Esophagus mucosa (tissue), 1 donor: ENCODE measurements at regions not wholly inside any gene's neighbourhood (a gene's known extent, or its start where the extent isn't known, plus 50 kb on each side); places are given as distances from the start of the nearest gene placed in this dataset.
"Not testable (repeated sequence)": the region's sequence is repeated elsewhere in the genome, so short reads cannot be mapped to it uniquely, and the experiment has no call there.

Experiments
- ATAC-seq: fragments of 200-7000 bp; cut with Tn5 transposase; one replicate; pipeline ENCODE4 v1.9.1; 2020
- donor health status: DM: yes; HTN: yes; CAD: no.

GRCh38 chrX:46298821-46299220 is 246.4 kb downstream of the ZNF674 start:
- no peak for ATAC-seq

DNA sequence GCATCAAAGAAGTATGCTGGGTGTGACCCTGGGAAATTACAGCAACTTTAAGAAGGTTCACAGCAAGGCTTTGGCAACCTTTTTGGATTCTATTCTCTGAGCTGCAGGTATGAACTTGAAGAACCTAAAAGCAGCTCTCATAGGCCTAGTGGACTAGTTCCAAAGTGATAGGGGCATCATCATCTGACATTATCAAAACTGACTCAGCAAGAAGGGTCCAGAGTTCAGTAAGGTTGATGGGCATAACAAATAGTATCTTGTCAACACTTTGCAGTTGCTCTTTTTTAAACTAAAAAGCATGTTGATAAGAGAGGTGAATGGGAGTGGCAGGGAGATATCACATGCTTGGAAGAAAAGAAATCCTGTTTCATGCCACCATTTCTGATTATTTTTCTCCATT is 249.3 kb downstream of the ZNF674 start:
- ATAC-seq, result peak; percentile 35

DNA sequence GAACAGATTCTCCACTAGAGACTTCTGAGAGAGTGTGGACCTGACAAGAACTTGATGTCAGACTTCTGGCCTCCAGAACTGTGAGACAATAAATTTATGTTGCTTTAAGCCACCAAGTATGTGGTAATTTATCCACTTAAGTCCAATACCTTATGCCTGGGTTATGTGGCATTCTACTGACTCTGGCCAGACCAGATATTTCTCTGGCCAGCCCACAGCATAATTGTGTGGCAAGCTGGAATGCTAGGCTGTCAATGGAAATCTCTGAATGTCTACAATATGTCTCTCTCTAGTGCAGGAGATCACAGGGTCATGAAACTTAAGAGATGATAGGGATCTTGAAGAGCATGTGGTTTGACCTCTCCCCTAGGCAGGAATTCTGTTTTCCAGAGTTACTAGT is 251.0 kb downstream of the ZNF674 start:
- ATAC-seq, result no peak

DNA sequence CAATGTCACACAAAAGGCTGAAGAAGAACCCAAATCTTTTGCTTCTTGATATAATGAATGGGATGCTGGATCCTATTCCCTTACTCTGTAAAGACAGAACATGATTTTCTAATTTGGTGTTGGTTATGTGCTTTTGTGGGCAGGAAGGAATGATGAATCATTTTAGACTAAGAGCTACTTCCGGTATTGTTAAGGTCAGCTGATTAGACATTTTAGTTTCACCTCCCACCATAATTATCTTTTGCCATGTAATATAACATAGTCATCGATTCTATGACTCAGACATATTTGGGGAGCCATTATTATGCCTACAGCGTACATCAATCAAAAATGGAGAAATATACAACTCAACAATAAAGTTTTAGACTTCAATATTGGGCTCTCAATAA is 265.3 kb downstream of the ZNF674 start:
- no peak for ATAC-seq

GRCh38 chrX:46279214-46279924 is 265.9 kb downstream of the ZNF674 start:
- no peak for ATAC-seq

DNA sequence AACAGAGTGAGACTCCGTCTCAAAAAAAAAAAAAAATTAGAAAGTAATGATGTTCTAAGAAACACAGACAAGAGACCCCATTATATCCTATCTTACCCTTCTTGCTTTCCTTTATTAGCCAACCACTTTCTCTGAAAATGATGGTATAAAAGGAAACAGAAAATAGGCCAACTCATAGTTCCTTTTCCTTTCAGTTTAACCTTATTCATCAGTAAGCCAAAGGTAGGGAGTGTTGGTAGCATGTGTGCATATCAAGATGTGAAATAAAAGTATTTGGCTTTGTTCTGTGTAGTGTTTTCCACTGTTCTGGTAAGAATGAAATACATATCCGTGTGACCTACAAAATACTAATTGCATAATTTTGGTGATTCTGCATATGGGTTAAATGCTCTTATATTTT is 266.6 kb downstream of the ZNF674 start:
- ATAC-seq, result no peak

- peak; percentile 83 for ATAC-seq
Observed at GRCh38 chrX:46268412-46268811, 276.8 kb downstream of the ZNF674 start.

GRCh38 chrX:46263494-46263893 is 281.7 kb downstream of the ZNF674 start:
- ATAC-seq, result no peak

DNA sequence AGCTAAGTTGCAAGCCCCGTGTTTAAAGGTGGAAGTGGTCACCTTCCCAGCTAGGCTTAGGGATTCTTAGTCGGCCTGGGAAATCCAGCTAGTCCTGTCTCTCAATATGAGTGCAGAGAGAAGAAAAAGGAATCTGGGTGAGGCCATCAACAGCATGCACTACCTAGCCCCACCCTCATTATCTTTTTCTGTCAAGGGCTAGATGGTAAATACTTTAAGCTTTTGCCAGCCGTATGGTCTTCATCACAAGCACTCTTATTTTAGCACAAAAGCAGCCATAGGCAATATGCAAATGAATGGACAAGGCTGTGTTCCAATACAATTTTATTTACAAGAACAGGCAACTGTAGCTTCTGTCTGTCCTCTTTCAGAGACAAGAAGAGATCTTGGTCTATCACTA is 282.9 kb downstream of the ZNF674 start:
- ATAC-seq, result peak; percentile 44

DNA sequence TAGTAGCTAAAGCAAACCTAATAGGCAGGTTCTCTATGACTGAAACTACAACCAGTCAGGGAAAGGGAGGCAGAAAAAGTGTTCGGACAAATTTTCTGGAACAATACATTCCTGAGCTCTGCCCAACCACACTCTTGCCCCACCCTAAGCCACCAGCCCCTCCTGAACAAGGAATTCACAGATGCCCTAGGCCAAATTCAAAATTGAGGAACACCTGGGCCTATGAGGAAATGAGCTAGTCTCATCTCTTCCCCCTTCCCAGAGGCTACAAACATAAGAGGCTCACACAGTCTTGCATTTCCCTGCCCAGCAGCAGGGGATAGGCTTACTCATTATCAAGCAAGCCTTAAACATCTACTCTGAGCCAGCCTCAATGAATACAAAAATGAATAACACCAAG is 284.7 kb downstream of the ZNF674 start:
- peak; percentile 94 for ATAC-seq

- no peak for ATAC-seq
Observed at GRCh38 chrX:46258356-46258755, 286.9 kb downstream of the ZNF674 start.

- ATAC-seq, result no peak
Observed at GRCh38 chrX:46257451-46257879, 287.8 kb downstream of the ZNF674 start.

DNA sequence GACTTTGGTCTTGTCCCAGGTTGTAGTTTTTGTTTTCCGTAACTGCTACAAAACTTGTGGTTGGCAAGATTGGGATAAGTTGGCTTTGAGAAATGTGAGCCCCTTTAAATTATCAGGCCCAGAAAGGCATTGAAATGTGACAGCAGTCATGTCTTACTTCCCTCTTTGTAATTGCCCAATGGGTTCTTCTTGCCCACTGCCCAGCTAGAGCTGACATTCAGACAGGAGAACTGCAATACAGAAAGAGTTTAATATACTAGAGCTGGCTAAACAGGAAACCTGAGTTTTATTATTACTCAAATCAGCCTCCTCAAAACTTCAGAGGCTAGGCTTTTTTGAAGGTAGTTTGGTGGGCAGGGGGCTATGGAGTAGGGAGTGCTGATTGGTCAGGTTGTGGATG is 288.3 kb downstream of the ZNF674 start:
- no peak for ATAC-seq

DNA sequence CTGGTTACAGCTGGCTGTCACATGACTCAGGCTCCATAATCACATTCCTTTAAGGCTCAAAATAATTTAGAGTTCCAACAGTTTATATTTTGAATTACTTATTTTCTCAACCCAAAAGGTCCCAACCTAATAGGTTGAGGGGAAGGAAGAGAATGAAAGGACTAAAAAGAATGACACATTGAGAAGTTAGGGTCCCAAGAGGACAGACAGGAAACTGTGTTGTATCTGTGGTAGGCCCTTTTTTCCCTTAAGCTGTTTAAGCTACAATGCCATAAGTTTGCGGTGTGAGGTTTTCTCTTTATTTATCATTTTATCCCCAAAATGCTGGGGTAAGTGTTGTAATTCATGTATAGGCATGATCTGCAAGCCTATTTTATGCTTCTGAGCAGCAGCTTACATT is 290.2 kb downstream of the ZNF674 start:
- no peak for ATAC-seq

DNA sequence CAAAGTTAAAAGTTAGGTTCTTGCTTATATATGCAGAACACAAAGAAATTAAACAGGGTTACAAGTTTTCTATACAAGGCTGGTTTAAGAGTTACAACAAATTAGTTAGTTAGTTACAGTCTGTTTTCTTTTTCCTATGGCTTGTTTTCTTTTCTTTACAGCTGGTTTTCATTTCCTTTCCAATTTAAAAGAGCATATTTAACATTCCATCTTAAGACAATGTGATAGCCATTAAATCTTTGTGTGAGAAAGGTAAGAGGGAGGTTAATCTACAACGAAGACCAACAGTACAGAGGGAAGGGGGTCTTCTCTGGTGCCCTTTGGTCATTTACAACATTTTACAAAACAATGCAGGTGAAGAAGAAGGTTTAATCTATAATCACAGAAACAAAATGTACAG is 290.6 kb downstream of the ZNF674 start:
- ATAC-seq, result no peak

DNA sequence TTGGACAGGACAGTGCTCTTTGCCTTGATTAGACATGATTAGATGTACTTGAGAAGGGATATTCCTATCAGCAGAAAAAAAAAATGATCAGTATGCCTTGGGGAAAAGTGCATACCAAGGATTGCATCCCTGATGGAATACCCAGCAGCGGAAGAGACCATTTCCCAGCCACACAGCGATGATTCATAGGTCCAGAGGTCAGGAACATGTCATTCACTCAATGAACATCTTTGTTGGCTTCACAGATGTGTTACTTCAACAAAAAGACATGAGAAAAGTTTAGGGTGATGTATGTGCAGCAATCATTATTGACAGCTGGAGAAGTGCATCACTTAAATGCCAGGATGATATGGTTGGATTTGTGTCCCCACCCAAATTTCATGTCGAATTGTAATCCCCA is 293.5 kb downstream of the ZNF674 start:
- ATAC-seq, result no peak

GRCh38 chrX:46250151-46250550 is 295.1 kb downstream of the ZNF674 start:
- no peak for ATAC-seq

- no peak for ATAC-seq
Observed at GRCh38 chrX:46247456-46247855, 297.8 kb downstream of the ZNF674 start.

GRCh38 chrX:46244451-46244850 is 300.8 kb downstream of the ZNF674 start:
- ATAC-seq, result no peak

DNA sequence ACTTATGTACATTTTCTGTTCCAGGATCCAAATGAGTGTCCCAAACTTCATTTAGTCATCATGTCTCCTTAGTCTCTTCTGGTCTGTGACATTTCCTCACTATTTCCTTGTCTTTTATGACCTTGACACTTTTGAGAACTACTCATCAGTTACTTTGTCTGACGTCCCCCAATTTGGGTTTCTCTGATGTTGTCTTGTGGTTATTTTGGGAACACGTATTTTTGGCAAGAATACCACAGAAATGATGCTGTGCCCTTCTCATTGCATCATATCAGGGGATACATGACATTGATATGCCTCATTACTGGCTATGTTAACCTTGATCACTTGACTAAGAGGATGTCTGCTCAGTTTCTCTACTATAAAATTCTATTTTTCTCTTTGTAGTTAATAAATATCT is 308.8 kb downstream of the ZNF674 start:
- no peak for ATAC-seq

GRCh38 chrX:46235778-46236177 is 309.4 kb downstream of the ZNF674 start:
- ATAC-seq, result peak; percentile 81

DNA sequence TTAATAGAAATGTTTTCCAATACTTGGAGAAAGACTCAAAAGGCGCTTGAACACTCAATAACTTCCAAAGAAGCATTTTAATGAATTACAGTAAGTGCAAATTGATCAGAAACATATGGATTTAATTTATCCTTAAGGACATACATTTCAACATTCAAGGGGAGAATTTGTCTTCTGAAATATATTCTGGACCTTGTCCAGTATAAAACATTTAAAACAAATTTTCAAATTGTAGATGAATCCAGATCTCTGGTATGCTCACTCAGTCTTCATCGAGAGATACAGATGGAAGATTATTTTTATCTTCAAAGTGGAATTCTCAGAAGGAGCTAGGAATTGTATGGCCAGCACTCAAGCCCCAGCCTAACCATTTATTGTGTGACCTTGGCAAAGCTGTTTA is 310.4 kb downstream of the ZNF674 start:
- ATAC-seq, result no peak

DNA sequence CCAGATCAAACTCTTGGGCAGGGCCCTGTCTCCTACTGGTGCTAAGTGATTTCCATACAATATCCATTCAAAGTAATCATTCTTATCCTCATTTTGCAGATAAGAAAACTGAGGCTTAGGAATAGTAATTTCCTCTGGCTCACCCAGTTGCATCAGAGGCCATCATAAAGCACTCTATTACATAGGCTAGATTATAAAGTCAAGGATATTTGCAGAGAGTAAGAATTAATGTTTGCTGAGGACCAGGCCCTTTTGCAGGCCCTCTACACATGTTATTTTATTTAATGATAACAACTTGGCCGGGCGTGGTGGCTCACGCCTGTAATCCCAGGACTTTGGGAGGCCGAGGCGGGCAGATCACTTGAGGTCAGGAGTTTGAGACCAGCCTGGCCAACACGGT is 316.8 kb downstream of the ZNF674 start:
- no peak for ATAC-seq

DNA sequence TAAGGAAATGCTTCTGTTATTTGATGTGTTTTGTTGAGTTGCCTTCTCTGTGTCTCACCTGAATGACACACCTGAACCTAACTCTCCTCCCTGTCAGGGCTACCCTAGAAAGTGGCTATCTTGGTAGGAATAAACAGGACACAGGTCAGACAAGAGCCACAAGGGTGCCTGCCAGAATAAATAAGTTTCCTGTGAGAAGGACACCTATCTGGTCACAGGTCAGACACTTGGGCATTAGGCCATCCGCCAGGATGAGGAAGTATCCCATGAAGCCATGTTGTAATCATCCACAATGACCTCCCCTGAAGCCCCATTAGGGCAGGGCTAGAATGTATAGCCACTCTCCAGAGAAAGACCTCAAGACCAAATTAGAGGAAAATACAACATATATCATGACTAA is 318.8 kb downstream of the ZNF674 start:
- no peak for ATAC-seq

GRCh38 chrX:46223499-46223898 is 321.7 kb downstream of the ZNF674 start:
- ATAC-seq, result not testable (repeated sequence)
